ENCODE measurements at regions not wholly inside any gene's neighbourhood (a gene's known extent, or its start where the extent isn't known, plus 50 kb on each side); places are given as distances from the start of the nearest gene placed in this dataset.

GRCh38 chr12:25651931-25652330 lies 98.8 kb upstream of the LMNTD1 start:
- no peak overlapping the region for H3K27ac ChIP-seq (ENCODE audit: low read length)
- TF ChIP-seq CTCF (IDR thresholded peaks at IDR 0.05; ENCODE audit: borderline replicate concordance, extremely low read depth, low read length, poor library complexity, severe bottlenecking) = no peak
- no peak for TF ChIP-seq EZH2 (IDR thresholded peaks at IDR 0.05; ENCODE audit: borderline replicate concordance, low read depth, low read length, severe bottlenecking)
- no peaks in the 10 kb centered on the region for H4K20me1 ChIP-seq (ENCODE audit: insufficient read depth, low read length)
- H3K4me1 ChIP-seq (ENCODE audit: insufficient read depth, low read length) = no peaks in the 10 kb centered on the region
- H3K4me2 ChIP-seq (ENCODE audit: insufficient read depth, low read length) = no peak overlapping the region
- no peaks in the 10 kb centered on the region for H3K27me3 ChIP-seq (ENCODE audit: insufficient read depth, low read length, poor library complexity)
- H2AFZ ChIP-seq (ENCODE audit: low read depth, low read length) = no peak overlapping the region
- H3K9ac ChIP-seq (ENCODE audit: low read depth, low read length) = no peak overlapping the region
- no peaks in the 10 kb centered on the region for H3K79me2 ChIP-seq (ENCODE audit: insufficient read depth, low read length)
- ATAC-seq (ENCODE audit: insufficient read depth, low read depth) (no peak), DNase-seq (no peak)
- H3K36me3 ChIP-seq (ENCODE audit: insufficient read depth, low read length) = no peaks in the 10 kb centered on the region
- H3K4me3 ChIP-seq (ENCODE audit: low read depth in 1 of 2, low read length in 2 of 2) = no peak overlapping the region
- H3K9me3 ChIP-seq (ENCODE audit: insufficient read depth, low read length, severe bottlenecking) = no peaks in the 10 kb centered on the region

GRCh38 chr12:25652371-25652770 lies 99.3 kb upstream of the LMNTD1 start:
- Histone ChIP-seq H3K9me3 (ENCODE audit: insufficient read depth, low read length, severe bottlenecking) (no peaks in the 10 kb centered on the region), H3K4me3 (ENCODE audit: low read depth in 1 of 2, low read length in 2 of 2) (no peak overlapping the region), H3K4me1 (ENCODE audit: insufficient read depth, low read length) (no peaks in the 10 kb centered on the region), H3K27me3 (ENCODE audit: insufficient read depth, low read length, poor library complexity) (no peaks in the 10 kb centered on the region), H3K4me2 (ENCODE audit: insufficient read depth, low read length) (no peak overlapping the region), H2AFZ (ENCODE audit: low read depth, low read length) (no peak overlapping the region), H3K9ac (ENCODE audit: low read depth, low read length) (no peak overlapping the region), H3K36me3 (ENCODE audit: insufficient read depth, low read length) (no peaks in the 10 kb centered on the region), H3K27ac (ENCODE audit: low read length) (no peak overlapping the region), H4K20me1 (ENCODE audit: insufficient read depth, low read length) (no peaks in the 10 kb centered on the region), H3K79me2 (ENCODE audit: insufficient read depth, low read length) (no peaks in the 10 kb centered on the region)
- TF ChIP-seq EZH2 (IDR thresholded peaks at IDR 0.05; ENCODE audit: borderline replicate concordance, low read depth, low read length, severe bottlenecking) (no peak), CTCF (IDR thresholded peaks at IDR 0.05; ENCODE audit: borderline replicate concordance, extremely low read depth, low read length, poor library complexity, severe bottlenecking) (no peak)
- DNase-seq (no peak), ATAC-seq (ENCODE audit: insufficient read depth, low read depth) (no peak)

GRCh38 chr12:25653487-25654175 lies 100.5 kb upstream of the LMNTD1 start:
- no peak overlapping the region for H3K4me2 ChIP-seq (ENCODE audit: insufficient read depth, low read length)
- no peaks in the 10 kb centered on the region for H4K20me1 ChIP-seq (ENCODE audit: insufficient read depth, low read length)

More at GRCh38 chr12:25653487-25654175, 100.5 kb upstream of the LMNTD1 start:
- Histone ChIP-seq H3K4me1 (ENCODE audit: insufficient read depth, low read length) (no peaks in the 10 kb centered on the region), H3K36me3 (ENCODE audit: insufficient read depth, low read length) (no peaks in the 10 kb centered on the region), H2AFZ (ENCODE audit: low read depth, low read length) (no peak overlapping the region), H3K9me3 (ENCODE audit: insufficient read depth, low read length, severe bottlenecking) (no peaks in the 10 kb centered on the region), H3K27ac (ENCODE audit: low read length) (no peak overlapping the region), H3K4me3 (ENCODE audit: low read depth in 1 of 2, low read length in 2 of 2) (no peak overlapping the region), H3K9ac (ENCODE audit: low read depth, low read length) (no peak overlapping the region), H3K27me3 (ENCODE audit: insufficient read depth, low read length, poor library complexity) (no peaks in the 10 kb centered on the region), H3K79me2 (ENCODE audit: insufficient read depth, low read length) (no peaks in the 10 kb centered on the region)
- TF ChIP-seq EZH2 (IDR thresholded peaks at IDR 0.05; ENCODE audit: borderline replicate concordance, low read depth, low read length, severe bottlenecking) = no peak
- no peak for TF ChIP-seq CTCF (IDR thresholded peaks at IDR 0.05; ENCODE audit: borderline replicate concordance, extremely low read depth, low read length, poor library complexity, severe bottlenecking)
- DNase-seq (no peak), ATAC-seq (ENCODE audit: insufficient read depth, low read depth) (no peak)

Measured in DND-41 (cell line).